IMR-90 (cell line): ENCODE measurements at regions not wholly inside any gene's neighbourhood (a gene's known extent, or its start where the extent isn't known, plus 50 kb on each side); places are given as distances from the start of the nearest gene placed in this dataset.

Source experiments
- CEBPB ChIP-seq: IDR thresholded peaks from 2 replicates; pipeline ENCODE4 v1.6.1; 2012; ENCODE audit warnings: low read depth, low read length, improper control_type of control experiment
- CTCF ChIP-seq: conservative IDR thresholded peaks from 2 replicates; pipeline ENCODE4 v1.5.1; 2012; ENCODE audit warnings: mild to moderate bottlenecking, low read depth, low read length, improper control_type of control experiment
- MAFK ChIP-seq: IDR thresholded peaks from 2 replicates; pipeline ENCODE4 v1.6.1; 2012; ENCODE audit warnings: low read depth, low read length, improper control_type of control experiment
- MXI1 ChIP-seq: IDR thresholded peaks from 2 replicates; pipeline ENCODE4 v1.6.1; 2012; ENCODE audit warnings: low read depth, mild to moderate bottlenecking, low read length, moderate library complexity, borderline replicate concordance
- POLR2A ChIP-seq: IDR thresholded peaks from 2 replicates; pipeline ENCODE4 v1.6.1; 2012; ENCODE audit warnings: mild to moderate bottlenecking, low read depth, low read length
- RAD21 ChIP-seq: IDR thresholded peaks from 2 replicates; pipeline ENCODE4 v1.6.1; 2012; ENCODE audit warnings: low read length, improper control_type of control experiment
- RFX5 ChIP-seq: IDR thresholded peaks from 2 replicates; pipeline ENCODE4 v1.8.0; 2012; ENCODE audit warnings: low read depth, mild to moderate bottlenecking, low read length, moderate library complexity
- SMC3 ChIP-seq: fragments of 150-350 bp; IDR thresholded peaks from 2 replicates; pipeline ENCODE4 v1.6.1; 2016; ENCODE audit warnings: low read depth, mild to moderate bottlenecking, antibody characterized with exemption, low read length, moderate library complexity
- USF2 ChIP-seq: fragments of 150-350 bp; IDR thresholded peaks from 2 replicates; pipeline ENCODE4 v1.6.1; 2017; ENCODE audit warnings: mild to moderate bottlenecking, antibody characterized with exemption, low read length, low read depth

- no peak for TF ChIP-seq SMC3
- TF ChIP-seq POLR2A, result no peak
- no peak for TF ChIP-seq USF2
- TF ChIP-seq CTCF, result no peak
- TF ChIP-seq RFX5, result no peak
- no peak for TF ChIP-seq RAD21
- TF ChIP-seq CEBPB, result no peak
- no peak for TF ChIP-seq MAFK
- TF ChIP-seq MXI1, result no peak
Measured at GRCh38 chr14:37858733-37859132, 263.3 kb downstream of the TTC6 start.
